K562 (cell line): ENCODE measurements at regions not wholly inside any gene's neighbourhood (a gene's known extent, or its start where the extent isn't known, plus 50 kb on each side); places are given as distances from the start of the nearest gene placed in this dataset.

Experiments used
- ATAC-seq: fragments of 200-7000 bp; cut with Tn5 transposase; 3 replicates; pipeline ENCODE4 v1.9.1; 2020; ENCODE audit warnings: moderate library complexity
- BruUV-seq: library from RNA; stranded (reverse); fragments of 400-500 nt; replicated peaks from 2 replicates; lab custom pipeline; 2021; lab: Mats Ljungman, UMichigan
- CTCF ChIA-PET: fragments of 300-600 bp; formaldehyde crosslinking; extraction: SDS; loops from one replicate; lab custom pipeline; 2021; ENCODE audit warnings: low intra/inter-chr PET ratio; lab: Yijun Ruan, JAX
- POLR2A ChIA-PET: fragments of 300-600, 350-650 bp; sonication (Branson Sonifier 250); formaldehyde crosslinking; extraction: SDS; loops from one replicate; lab custom pipeline; 2021; ENCODE audit warnings: antibody characterized with exemption, inconsistent platforms; lab: Yijun Ruan, JAX
- DNase-seq, 4 experiments: peaks; one replicate each; pipeline versions ENCODE4 v3.0.0 to v3.0.0-alpha.2; 2011 to 2018; ENCODE audit warnings: low spot score in 3 of 4, mixed read lengths in 3 of 4; ENCODE audit errors: extremely low read depth in 1 of 4
- FAIRE-seq: peaks from 2 replicates; lab custom pipeline; 2011; peaks lifted over from hg19 to GRCh38; lab: Jason Lieb, UNC
- H2AFZ ChIP-seq: 2 replicates; pipeline ENCODE4 v1.6.0; 2011; ENCODE audit warnings: low read depth, low read length, control low read depth, inconsistent platforms
- H3K27ac ChIP-seq: fragments of 200-600 bp; 3 replicates; pipeline ENCODE4 v1.8.0; 2011; ENCODE audit warnings: low read depth, mild to moderate bottlenecking, control low read depth, inconsistent platforms, low read length, moderate library complexity, mixed read lengths; ENCODE audit errors: extremely low read depth
- H3K27me3 ChIP-seq, 2 experiments: fragments of 300-600 bp in 1 of 2; 2 replicates in 1 of 2; 3 replicates in 1 of 2; pipeline versions ENCODE4 v1.6.0 to v1.8.0; 2011; ENCODE audit warnings: inconsistent platforms in 2 of 2, low read length in 2 of 2, mild to moderate bottlenecking in 1 of 2, mixed read lengths in 1 of 2, moderate library complexity in 1 of 2; ENCODE audit not compliant: control insufficient read depth in 2 of 2, insufficient read depth in 2 of 2
- H3K36me3 ChIP-seq: fragments of 300-600 bp; 3 replicates; pipeline ENCODE4 v1.8.0; 2011; ENCODE audit warnings: mild to moderate bottlenecking, low read length, inconsistent platforms; ENCODE audit not compliant: control insufficient read depth, insufficient read depth
- H3K4me1 ChIP-seq, 2 experiments: fragments of 200-600 bp in 1 of 2; replicated peaks in 1 of 2; 2 replicates in 1 of 2; 3 replicates in 1 of 2; pipeline versions ENCODE4 v1.5.1 to v1.8.0; 2011; ENCODE audit warnings: inconsistent platforms in 2 of 2, low read length in 2 of 2, mild to moderate bottlenecking in 1 of 2, mixed read lengths in 1 of 2, moderate library complexity in 1 of 2; ENCODE audit not compliant: control insufficient read depth in 2 of 2, insufficient read depth in 2 of 2
- H3K4me2 ChIP-seq: 2 replicates; pipeline ENCODE4 v1.6.1; 2011; ENCODE audit warnings: low read length, control low read depth, inconsistent platforms, mixed read lengths; ENCODE audit not compliant: insufficient read depth
- H3K4me3 ChIP-seq: fragments of 200-600 bp; sonication (generic), shearing (Covaris generic); 2 replicates; pipeline ENCODE4 v1.5.1; 2016; ENCODE audit warnings: control low read depth, inconsistent platforms
- H3K79me2 ChIP-seq: fragments of 200-600 bp; 3 replicates; pipeline ENCODE4 v1.8.0; 2011; ENCODE audit warnings: low read length, inconsistent platforms; ENCODE audit not compliant: control insufficient read depth, insufficient read depth
- H3K9ac ChIP-seq, 2 experiments: 2 replicates each; pipeline versions ENCODE4 v1.6.0 to v1.6.1; 2011; ENCODE audit warnings: low read depth in 2 of 2, low read length in 2 of 2, control low read depth in 1 of 2, inconsistent platforms in 1 of 2, mild to moderate bottlenecking in 1 of 2, mixed read lengths in 1 of 2; ENCODE audit not compliant: insufficient read depth in 1 of 2
- H3K9me1 ChIP-seq: one replicate; pipeline ENCODE4 v1.6.0; 2011; ENCODE audit warnings: inconsistent platforms, mild to moderate bottlenecking, low read length, moderate library complexity; ENCODE audit not compliant: control insufficient read depth, insufficient read depth
- H3K9me3 ChIP-seq: replicated peaks from 2 replicates; pipeline ENCODE4 v1.5.1; 2011; ENCODE audit warnings: low read depth, low read length, inconsistent platforms; ENCODE audit not compliant: control insufficient read depth, insufficient read depth
- H4K20me1 ChIP-seq: replicated peaks from 2 replicates; pipeline ENCODE4 v1.6.1; 2011; ENCODE audit warnings: low read length, inconsistent platforms, mixed read lengths; ENCODE audit not compliant: control insufficient read depth, insufficient read depth
- FOXJ3 ChIP-seq: sonication (generic); formaldehyde crosslinking; IDR thresholded peaks from 2 replicates; pipeline ENCODE4 v1.4.0; 2020; ENCODE audit warnings: mild to moderate bottlenecking, missing genetic modification reagents
- IRF2 ChIP-seq: sonication (generic); formaldehyde crosslinking; IDR thresholded peaks from 2 replicates; pipeline ENCODE4 v1.8.1; 2022; ENCODE audit warnings: mild to moderate bottlenecking, missing genetic modification reagents
- NR3C1 ChIP-seq: sonication (generic); formaldehyde crosslinking; IDR thresholded peaks from 2 replicates; pipeline ENCODE4 v1.8.1; 2022; ENCODE audit warnings: missing genetic modification reagents
- NR4A1 ChIP-seq, 2 experiments: fragments of 250-450 bp in 1 of 2; fragments of 450-650 bp in 1 of 2; sonication (Bioruptor Pico) in 1 of 2; IDR thresholded peaks; 2 replicates each; pipeline versions ENCODE4 v1.4.0 to v1.6.1; 2016 to 2020; ENCODE audit warnings: mild to moderate bottlenecking in 2 of 2, missing compliant biosample characterization in 1 of 2, missing genetic modification characterization in 1 of 2, moderate library complexity in 1 of 2
- POLR2A ChIP-seq: fragments of 450-650 bp; conservative IDR thresholded peaks from 2 replicates; pipeline ENCODE4 v1.6.1; 2016
- POLR2AphosphoS5 ChIP-seq: IDR thresholded peaks from 2 replicates; pipeline ENCODE4 v1.6.1; 2011; ENCODE audit warnings: mild to moderate bottlenecking, low read depth, low read length, moderate library complexity; ENCODE audit not compliant: control insufficient read depth, insufficient read depth
- ZNF274 ChIP-seq: IDR thresholded peaks from 2 replicates; pipeline ENCODE4 v1.6.1; 2011; ENCODE audit warnings: low read depth, mild to moderate bottlenecking, low read length, moderate library complexity, borderline replicate concordance
- ZNF707 ChIP-seq: fragments of 250-450 bp; sonication (Bioruptor Pico); conservative IDR thresholded peaks from 2 replicates; pipeline ENCODE4 v1.8.0; 2022; ENCODE audit warnings: inconsistent platforms, mild to moderate bottlenecking, moderate library complexity
- WGBS: fragments of 100-300 bp; shearing (Covaris generic); methylation state at CpG from one replicate; pipeline ENCODE4 v1.1.6; 2016; ENCODE audit warnings: low coverage, mixed read lengths; ENCODE audit not compliant: insufficient coverage; ENCODE audit errors: missing lambda C conversion rate; 5-methylcytosine and 5-hydroxymethylcytosine counted together
- in situ Hi-C: fragments of 300-500 bp; cut with MboI; formaldehyde crosslinking; loops from 4 replicates; pipeline ENCODE4 v1.15.0; 2018; ENCODE audit warnings: inconsistent platforms, mixed read lengths
- intact Hi-C: fragments of 100-400 bp; cut with micrococcal nuclease; formaldehyde crosslinking; loops from 2 replicates; pipeline ENCODE4 v1.14.2; 2022
- TF ChIP-seq, protein P1 (sequence below): fragments of 250-450 bp; sonication (Bioruptor Pico); IDR thresholded peaks from 2 replicates; pipeline ENCODE4 v1.5.0; 2021
- TF ChIP-seq, protein P2 (sequence below): fragments of 450-650 bp; IDR thresholded peaks from one replicate; pipeline ENCODE4 v1.6.1; 2018; ENCODE audit warnings: mild to moderate bottlenecking, moderate library complexity; ENCODE audit not compliant: partially characterized antibody
- TF ChIP-seq, protein P3 (sequence below): fragments of 250-450 bp; sonication (Bioruptor Pico); IDR thresholded peaks from 2 replicates; pipeline ENCODE4 v1.8.0; 2022; ENCODE audit warnings: moderate library complexity, mild to moderate bottlenecking, inconsistent platforms

DNA sequence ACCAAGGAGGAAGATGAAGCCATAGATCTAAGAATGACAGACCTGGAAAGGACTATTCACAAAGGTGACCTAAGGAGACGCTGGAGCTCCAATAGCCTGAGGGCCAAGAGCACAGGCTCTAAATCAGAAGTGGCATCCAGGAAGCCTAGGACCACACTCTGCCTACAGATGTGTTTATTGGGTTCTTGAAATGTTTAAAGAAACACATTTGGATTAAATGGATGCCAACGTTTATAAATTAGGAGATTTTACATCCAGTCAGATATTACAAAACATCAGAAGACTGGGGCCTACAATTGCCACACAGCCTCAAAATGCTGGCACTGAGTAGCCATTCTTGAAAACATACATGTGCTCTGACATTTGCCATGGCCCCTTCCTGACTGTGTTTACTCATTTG is 80.9 kb downstream of the HMHB1 start:
- Histone ChIP-seq H3K9me1 (no peaks in the 10 kb centered on the region), H4K20me1 (no peaks in the 10 kb centered on the region), H3K27me3 (no peaks in the 10 kb centered on the region), H2AFZ (no peak overlapping the region), H3K9me3 (no peaks in the 10 kb centered on the region), H3K4me1 (no peaks in the 10 kb centered on the region), H3K4me3 (no peak overlapping the region), H3K36me3 (no peaks in the 10 kb centered on the region), H3K79me2 (no peaks in the 10 kb centered on the region), H3K27ac (no peak overlapping the region), H3K4me2 (no peak overlapping the region), H3K9ac (no peak overlapping the region)
- no TSS peak for BruUV-seq
- DNase-seq, result no peak
- FAIRE-seq, result no peak
- CTCF ChIA-PET, result no interaction called here
- ATAC-seq, result no peak
- POLR2A ChIA-PET, result no interaction called here
- TF ChIP-seq ZNF274 (no peak), POLR2AphosphoS5 (no peak), IRF2 (CRISPR knock-in tag) (no peak), ZNF707 (CRISPR knock-in tag) (no peak), POLR2A (no peak), NR3C1 (CRISPR knock-in tag) (no peak), FOXJ3 (CRISPR knock-in tag) (no peak), NR4A1 (CRISPR knock-in tag; IDR thresholded peaks at IDR 0.05) (no peak), NR4A1 (tag; IDR thresholded peaks at IDR 0.05) (no peak)
- TF ChIP-seq, protein P1, sequence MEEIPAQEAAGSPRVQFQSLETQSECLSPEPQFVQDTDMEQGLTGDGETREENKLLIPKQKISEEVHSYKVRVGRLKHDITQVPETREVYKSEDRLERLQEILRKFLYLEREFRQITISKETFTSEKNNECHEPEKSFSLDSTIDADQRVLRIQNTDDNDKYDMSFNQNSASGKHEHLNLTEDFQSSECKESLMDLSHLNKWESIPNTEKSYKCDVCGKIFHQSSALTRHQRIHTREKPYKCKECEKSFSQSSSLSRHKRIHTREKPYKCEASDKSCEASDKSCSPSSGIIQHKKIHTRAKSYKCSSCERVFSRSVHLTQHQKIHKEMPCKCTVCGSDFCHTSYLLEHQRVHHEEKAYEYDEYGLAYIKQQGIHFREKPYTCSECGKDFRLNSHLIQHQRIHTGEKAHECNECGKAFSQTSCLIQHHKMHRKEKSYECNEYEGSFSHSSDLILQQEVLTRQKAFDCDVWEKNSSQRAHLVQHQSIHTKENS (CRISPR knock-in tag), result no peak
- TF ChIP-seq, protein P2, sequence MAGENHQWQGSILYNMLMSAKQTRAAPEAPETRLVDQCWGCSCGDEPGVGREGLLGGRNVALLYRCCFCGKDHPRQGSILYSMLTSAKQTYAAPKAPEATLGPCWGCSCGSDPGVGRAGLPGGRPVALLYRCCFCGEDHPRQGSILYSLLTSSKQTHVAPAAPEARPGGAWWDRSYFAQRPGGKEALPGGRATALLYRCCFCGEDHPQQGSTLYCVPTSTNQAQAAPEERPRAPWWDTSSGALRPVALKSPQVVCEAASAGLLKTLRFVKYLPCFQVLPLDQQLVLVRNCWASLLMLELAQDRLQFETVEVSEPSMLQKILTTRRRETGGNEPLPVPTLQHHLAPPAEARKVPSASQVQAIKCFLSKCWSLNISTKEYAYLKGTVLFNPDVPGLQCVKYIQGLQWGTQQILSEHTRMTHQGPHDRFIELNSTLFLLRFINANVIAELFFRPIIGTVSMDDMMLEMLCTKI, result no peak
- TF ChIP-seq, protein P3, sequence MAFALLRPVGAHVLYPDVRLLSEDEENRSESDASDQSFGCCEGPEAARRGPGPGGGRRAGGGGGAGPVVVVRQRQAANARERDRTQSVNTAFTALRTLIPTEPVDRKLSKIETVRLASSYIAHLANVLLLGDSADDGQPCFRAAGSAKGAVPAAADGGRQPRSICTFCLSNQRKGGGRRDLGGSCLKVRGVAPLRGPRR (CRISPR knock-in tag), result no peak
- in situ Hi-C loops (no loop called here), intact Hi-C loops (no loop called here)
- WGBS, result 0% methylated on average over 2 of the region's 2 CpGs
